ENCODE measurements at regions not wholly inside any gene's neighbourhood (a gene's known extent, or its start where the extent isn't known, plus 50 kb on each side); places are given as distances from the start of the nearest gene placed in this dataset.
A peak's percentile ranks its signal among the peaks of the same experiment; 100 is the strongest.

DNA sequence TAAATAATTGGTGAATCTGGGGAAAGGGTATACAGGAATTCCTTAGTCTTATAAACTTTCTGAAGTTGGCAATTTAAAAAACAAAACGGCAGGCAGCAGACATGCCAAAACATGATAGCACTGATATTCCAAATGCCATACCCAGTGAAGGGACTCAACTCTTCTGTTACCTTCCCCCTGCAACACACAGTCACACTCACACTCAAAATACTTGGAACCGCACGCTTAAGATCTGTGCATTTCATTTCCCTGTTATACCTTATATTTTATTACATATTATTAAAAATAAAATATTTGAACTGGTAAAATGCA, 123.4 kb downstream of the ZFP36L2 start:
- Histone ChIP-seq H3K27ac (peak overlapping the region; percentile 76 to 92 (median 90)), H3K4me3 (no peak overlapping the region), H3K36me3 (no peaks in the 10 kb centered on the region), H3K9me3 (no peaks in the 10 kb centered on the region), H3K27me3 (no peaks in the 10 kb centered on the region), H3K4me1 (peaks cover 10 to 25% of the 10 kb centered on the region in 2 donors)
- TF ChIP-seq POLR2A (IDR thresholded peaks at IDR 0.05) = no peak
- TF ChIP-seq CTCF (IDR thresholded peaks at IDR 0.05 in 4 of 5, conservative IDR thresholded peaks at IDR 0.05 in 1 of 5) = no peak
- no peak for ATAC-seq
- intact Hi-C loops (cut with DNase I; ENCODE audit: low total_unique reads) (loop anchor here (5.0 kb wide), 1 partner anchor 81 kb away; no protein-coding TSS in a partner anchor), in situ Hi-C loops (cut with MboI; ENCODE audit: low sequenced_read_pairs in 4 of 4) (no loop called here)
- DNase-seq = no peak

DNA sequence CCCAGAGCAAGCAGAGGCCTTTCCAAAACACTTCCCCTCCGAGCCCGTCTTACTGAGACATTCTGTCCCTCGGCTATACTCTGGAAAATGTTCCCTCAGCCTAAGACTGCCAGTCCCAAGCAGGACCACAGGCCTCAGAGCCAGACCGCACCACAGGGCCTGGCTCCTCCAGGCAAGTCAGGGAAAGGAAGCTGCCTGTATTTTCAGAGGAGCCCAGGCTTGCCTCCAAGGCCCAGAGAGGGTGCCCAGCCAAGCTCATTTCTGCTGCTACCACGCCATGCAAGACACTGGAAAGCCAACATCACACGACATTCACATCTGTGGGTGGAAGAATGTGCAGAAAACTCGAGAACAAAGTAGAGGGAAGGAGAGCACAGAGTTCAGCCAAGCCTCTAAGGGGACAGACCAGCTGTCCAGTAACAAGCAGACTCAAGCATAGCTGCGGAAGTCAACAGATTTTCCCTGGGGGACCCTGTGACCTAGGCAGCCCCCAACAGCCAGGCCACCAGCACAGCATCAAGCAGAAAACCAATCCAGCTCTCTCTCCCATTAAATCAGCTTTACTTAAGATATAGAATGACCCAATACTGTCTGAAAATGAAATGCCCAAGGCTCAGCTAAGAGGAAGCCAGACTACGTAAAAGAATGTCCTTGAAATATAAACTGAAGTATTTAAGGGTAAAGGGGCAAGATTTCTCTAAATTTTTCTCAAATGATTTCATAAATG, 123.9 kb downstream of the ZFP36L2 start:
- Histone ChIP-seq H3K9me3 (no peaks in the 10 kb centered on the region), H3K4me1 (peaks cover 10 to 30% of the 10 kb centered on the region in 2 donors), H3K4me3 (peak overlapping the region; percentile 21 to 76 (median 67)), H3K36me3 (no peaks in the 10 kb centered on the region), H3K27ac (peak overlapping the region; percentile 76 to 92 (median 90)), H3K27me3 (no peaks in the 10 kb centered on the region)
- in situ Hi-C loops (cut with MboI; ENCODE audit: low sequenced_read_pairs in 4 of 4) = no loop called here
- no peak for TF ChIP-seq CTCF (IDR thresholded peaks at IDR 0.05 in 4 of 5, conservative IDR thresholded peaks at IDR 0.05 in 1 of 5)
- TF ChIP-seq POLR2A (IDR thresholded peaks at IDR 0.05) = peak in 1 of 2 donors; percentile 44
- ATAC-seq (peak; percentile 34 to 48), DNase-seq (peak in 1 of 2 donors; percentile 68)
- intact Hi-C loops (cut with DNase I; ENCODE audit: low total_unique reads) = loop anchor here (5.0 kb wide), 1 partner anchor 80 kb away; no protein-coding TSS in a partner anchor

DNA sequence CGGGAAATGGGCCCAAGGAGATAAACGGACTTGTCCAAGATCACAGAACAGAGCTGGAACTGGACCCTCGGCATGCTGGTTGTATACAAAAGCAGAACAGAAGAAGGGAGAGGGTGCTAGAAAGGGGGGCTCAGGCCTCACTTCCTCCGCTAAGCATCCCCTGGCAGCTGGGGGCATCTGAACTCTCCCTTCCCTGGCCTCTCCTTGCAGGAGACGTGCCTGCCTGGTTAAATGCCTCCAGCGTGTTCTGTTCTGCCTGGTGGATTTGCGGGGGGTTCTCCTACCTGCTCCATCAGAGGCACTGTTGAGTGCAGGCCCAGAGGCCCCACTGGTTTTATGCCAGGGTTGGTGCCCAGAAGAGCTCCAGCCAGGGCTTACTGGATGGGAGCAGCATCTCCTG, 124.7 kb downstream of the ZFP36L2 start:
- no peak for DNase-seq
- H3K27me3 ChIP-seq = no peaks in the 10 kb centered on the region
- no peaks in the 10 kb centered on the region for H3K36me3 ChIP-seq
- H3K9me3 ChIP-seq = no peaks in the 10 kb centered on the region
- intact Hi-C loops (cut with DNase I; ENCODE audit: low total_unique reads) (loop anchor here (2.0 to 5.0 kb wide), 2 partner anchors 27 to 79 kb away; no protein-coding TSS in a partner anchor), in situ Hi-C loops (cut with MboI; ENCODE audit: low sequenced_read_pairs in 4 of 4) (no loop called here)
- H3K27ac ChIP-seq = peak overlapping the region; percentile 76 to 92 (median 90)
- peak overlapping the region; percentile 62 to 76 (median 74) for H3K4me3 ChIP-seq
- ATAC-seq = no peak
- TF ChIP-seq POLR2A (IDR thresholded peaks at IDR 0.05) = no peak
- TF ChIP-seq CTCF (IDR thresholded peaks at IDR 0.05 in 4 of 5, conservative IDR thresholded peaks at IDR 0.05 in 1 of 5) = no peak
- peaks cover 10 to 32% of the 10 kb centered on the region in 2 donors for H3K4me1 ChIP-seq

GRCh38 chr2:43100883-43101662, 125.3 kb downstream of the ZFP36L2 start:
- intact Hi-C loops (cut with DNase I; ENCODE audit: low total_unique reads) = loop anchor here (2.0 to 5.0 kb wide), 2 partner anchors 26 to 79 kb away; no protein-coding TSS in a partner anchor

More at GRCh38 chr2:43100883-43101662, 125.3 kb downstream of the ZFP36L2 start:
- no peaks in the 10 kb centered on the region for H3K27me3 ChIP-seq
- in situ Hi-C loops (cut with MboI; ENCODE audit: low sequenced_read_pairs in 4 of 4) = no loop called here
- peak overlapping the region; percentile 76 to 92 (median 90) for H3K27ac ChIP-seq
- TF ChIP-seq POLR2A (IDR thresholded peaks at IDR 0.05) = peak in 1 of 2 donors; percentile 17
- TF ChIP-seq CTCF (IDR thresholded peaks at IDR 0.05 in 4 of 5, conservative IDR thresholded peaks at IDR 0.05 in 1 of 5) = no peak
- H3K9me3 ChIP-seq = no peaks in the 10 kb centered on the region
- ATAC-seq (peak; percentile 64 to 68), DNase-seq (peak in 1 of 2 donors; percentile 62)
- H3K36me3 ChIP-seq = no peaks in the 10 kb centered on the region
- peak overlapping the region; percentile 62 to 76 (median 74) for H3K4me3 ChIP-seq
- peaks cover 8 to 25% of the 10 kb centered on the region in 2 donors for H3K4me1 ChIP-seq

All from gastrocnemius medialis (tissue), 4 donors.